ENCODE measurements at regions not wholly inside any gene's neighbourhood (a gene's known extent, or its start where the extent isn't known, plus 50 kb on each side); places are given as distances from the start of the nearest gene placed in this dataset.

DNA sequence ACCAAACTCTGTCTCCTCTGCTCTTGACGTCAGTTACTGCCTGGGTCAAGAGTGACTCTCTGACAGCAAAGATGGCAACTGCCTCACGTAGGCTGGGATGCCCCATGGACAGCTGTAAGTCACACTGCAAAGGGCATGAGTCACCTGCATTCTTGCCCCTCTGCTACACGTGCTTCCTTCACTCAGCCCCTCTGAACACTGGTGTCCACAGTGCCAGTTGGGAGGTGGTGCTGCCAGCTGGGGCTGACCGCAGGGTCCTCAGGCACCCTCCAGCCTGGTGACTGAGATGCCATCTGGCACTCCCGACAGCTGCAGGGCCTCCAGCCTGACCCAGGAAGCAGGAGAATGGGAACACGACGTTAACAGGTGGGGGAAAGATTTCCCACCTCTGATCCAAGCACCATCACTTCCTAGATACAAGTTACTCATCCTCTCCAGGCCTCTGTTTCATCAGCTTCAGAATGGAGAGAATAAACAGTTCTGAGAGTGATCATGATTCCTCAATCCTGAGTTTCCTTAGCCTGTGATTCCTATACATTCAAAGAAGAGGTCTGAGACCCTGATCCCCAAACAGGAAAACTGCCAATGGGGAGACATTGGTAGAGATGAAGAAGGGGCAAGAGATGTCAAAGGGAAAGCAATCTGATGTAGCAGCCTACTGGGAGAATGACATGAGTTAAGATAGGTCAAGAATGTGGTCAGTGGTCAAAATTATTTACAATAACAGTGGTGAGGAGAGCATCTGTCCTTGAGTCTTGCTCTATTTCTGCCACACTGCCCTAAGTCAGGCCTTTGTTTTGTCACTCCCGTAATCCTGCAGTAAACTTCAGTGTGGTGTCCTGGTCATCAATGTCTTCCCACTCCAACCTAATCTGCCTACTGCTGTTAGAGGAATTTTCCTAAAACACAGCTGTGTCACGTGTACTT lies 86.1 kb upstream of the BCL6 start:
- TF ChIP-seq CTCF (conservative IDR thresholded peaks at IDR 0.05) (no peak), EZH2 (IDR thresholded peaks at IDR 0.05; ENCODE audit: low read depth) (no peak)

Data from PC-9 (cell line).